Stimulated activated CD4-positive, alpha-beta T cell treated with anti-CD3 and anti-CD28 coated beads, Interleukin-4, amount 100 ng/mL, for 1 hour (primary cell): ENCODE measurements at regions not wholly inside any gene's neighbourhood (a gene's known extent, or its start where the extent isn't known, plus 50 kb on each side); places are given as distances from the start of the nearest gene placed in this dataset.

Experiments
- DNase-seq: peaks from one replicate; pipeline ENCODE4 v3.0.0-alpha.2; 2020

- DNase-seq: no peak
Measured at GRCh38 chr13:91100944-91101343, 246.5 kb upstream of the MIR17HG start.

- no peak for DNase-seq
Measured at GRCh38 chr13:91101381-91101780, 246.1 kb upstream of the MIR17HG start.

- DNase-seq: no peak
Measured at GRCh38 chr13:91105270-91105669, 242.2 kb upstream of the MIR17HG start.

GRCh38 chr13:91106565-91106964 lies 240.9 kb upstream of the MIR17HG start:
- DNase-seq: no peak

GRCh38 chr13:91108315-91108714 lies 239.2 kb upstream of the MIR17HG start:
- no peak for DNase-seq

- DNase-seq: no peak
Measured at GRCh38 chr13:91111476-91112200, 235.8 kb upstream of the MIR17HG start.

- no peak for DNase-seq
Measured at GRCh38 chr13:91112201-91112923, 235.1 kb upstream of the MIR17HG start.

GRCh38 chr13:91112924-91113277 lies 234.6 kb upstream of the MIR17HG start:
- no peak for DNase-seq

GRCh38 chr13:91115776-91116175 lies 231.7 kb upstream of the MIR17HG start:
- DNase-seq: no peak

- DNase-seq: no peak
Measured at GRCh38 chr13:91117351-91117750, 230.1 kb upstream of the MIR17HG start.

GRCh38 chr13:91119643-91120042 lies 227.8 kb upstream of the MIR17HG start:
- DNase-seq: no peak

GRCh38 chr13:91122766-91123165 lies 224.7 kb upstream of the MIR17HG start:
- DNase-seq: no peak

GRCh38 chr13:91123456-91124127 lies 223.9 kb upstream of the MIR17HG start:
- no peak for DNase-seq

- no peak for DNase-seq
Measured at GRCh38 chr13:91126806-91127205, 220.7 kb upstream of the MIR17HG start.

- DNase-seq: no peak
Measured at GRCh38 chr13:91127995-91128394, 219.5 kb upstream of the MIR17HG start.

GRCh38 chr13:91132381-91132780 lies 215.1 kb upstream of the MIR17HG start:
- no peak for DNase-seq

GRCh38 chr13:91132786-91133185 lies 214.7 kb upstream of the MIR17HG start:
- no peak for DNase-seq

- DNase-seq: peak; percentile 5
Measured at GRCh38 chr13:91133941-91134802, 213.3 kb upstream of the MIR17HG start.

GRCh38 chr13:91134803-91135184 lies 212.7 kb upstream of the MIR17HG start:
- DNase-seq: no peak

GRCh38 chr13:91135376-91135775 lies 212.1 kb upstream of the MIR17HG start:
- no peak for DNase-seq

- DNase-seq: no peak
Measured at GRCh38 chr13:91135968-91136367, 211.5 kb upstream of the MIR17HG start.

GRCh38 chr13:91136806-91137205 lies 210.7 kb upstream of the MIR17HG start:
- no peak for DNase-seq

GRCh38 chr13:91139232-91139631 lies 208.3 kb upstream of the MIR17HG start:
- no peak for DNase-seq
